GM12891 (cell line): ENCODE measurements at regions not wholly inside any gene's neighbourhood (a gene's known extent, or its start where the extent isn't known, plus 50 kb on each side); places are given as distances from the start of the nearest gene placed in this dataset.

Experiments used
- DNase-seq: peaks from one replicate; pipeline ENCODE4 v3.0.0; 2011; ENCODE audit warnings: low spot score; ENCODE audit not compliant: insufficient read length
- FAIRE-seq: peaks from 2 replicates; lab custom pipeline; 2011; peaks lifted over from hg19 to GRCh38; lab: Jason Lieb, UNC
- PAX5 ChIP-seq: IDR thresholded peaks from 2 replicates; pipeline ENCODE4 v1.6.1; 2011; ENCODE audit warnings: low read length, moderate library complexity, mild to moderate bottlenecking; ENCODE audit not compliant: insufficient read depth, severe bottlenecking
- POLR2A ChIP-seq: IDR thresholded peaks from 2 replicates; pipeline ENCODE4 v1.6.1; 2011; ENCODE audit warnings: low read depth, low read length, control low read depth
- POLR2AphosphoS5 ChIP-seq: IDR thresholded peaks from 2 replicates; pipeline ENCODE4 v1.6.1; 2011; ENCODE audit warnings: low read depth, low read length, control low read depth
- POU2F2 ChIP-seq: IDR thresholded peaks from 2 replicates; pipeline ENCODE4 v1.6.1; 2011; ENCODE audit warnings: low read depth, mild to moderate bottlenecking, control low read depth, low read length, moderate library complexity
- SPI1 ChIP-seq: IDR thresholded peaks from 2 replicates; pipeline ENCODE4 v1.6.1; 2011; ENCODE audit warnings: low read depth, low read length, control low read depth
- TAF1 ChIP-seq: IDR thresholded peaks from 2 replicates; pipeline ENCODE4 v1.6.1; 2011; ENCODE audit warnings: low read depth, low read length, control low read depth

DNA sequence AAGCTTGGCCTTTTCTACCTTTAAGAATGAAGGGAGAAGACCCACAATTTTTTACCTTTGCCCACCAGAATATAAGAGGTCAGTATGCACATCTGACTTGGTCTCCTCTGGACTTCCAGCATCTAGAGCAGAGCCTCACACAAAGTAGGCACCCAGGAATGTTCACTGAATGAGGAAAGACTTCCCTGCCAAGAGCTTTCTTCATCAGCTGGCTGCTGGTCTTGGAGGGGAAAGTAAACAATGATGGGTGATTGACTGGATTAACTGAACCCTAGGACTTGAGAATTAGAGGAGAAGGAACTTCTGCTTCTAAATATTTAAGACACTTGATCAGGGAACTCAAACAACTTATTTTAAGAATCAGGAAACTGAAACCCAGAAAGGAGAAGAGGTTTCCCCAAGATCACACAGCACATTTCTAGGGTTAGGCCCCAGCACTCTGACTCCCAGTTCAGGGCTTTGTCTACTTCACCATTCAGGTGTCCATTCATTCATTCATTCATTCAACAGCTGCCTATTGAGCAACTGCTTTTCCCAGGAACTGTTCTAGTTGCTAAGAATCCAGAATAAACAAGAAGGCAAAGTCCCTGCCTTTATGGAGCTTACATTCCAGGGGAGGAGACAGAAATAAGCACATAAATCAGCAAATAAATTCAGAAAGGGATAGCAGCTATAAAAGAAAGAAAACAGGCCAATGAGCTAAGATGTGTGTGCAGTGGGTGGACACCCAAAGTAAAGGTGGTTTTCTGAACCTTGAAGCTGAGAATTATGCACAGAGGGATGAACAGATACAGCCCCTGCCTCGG lies 216.9 kb upstream of the LRFN2 start:
- TF ChIP-seq POLR2AphosphoS5 (no peak), POU2F2 (no peak), POLR2A (no peak), SPI1 (peak; percentile 36; the same call in 1 of the 2 replicates), TAF1 (no peak), PAX5 (no peak)
- DNase-seq, result no peak
- no peak for FAIRE-seq

DNA sequence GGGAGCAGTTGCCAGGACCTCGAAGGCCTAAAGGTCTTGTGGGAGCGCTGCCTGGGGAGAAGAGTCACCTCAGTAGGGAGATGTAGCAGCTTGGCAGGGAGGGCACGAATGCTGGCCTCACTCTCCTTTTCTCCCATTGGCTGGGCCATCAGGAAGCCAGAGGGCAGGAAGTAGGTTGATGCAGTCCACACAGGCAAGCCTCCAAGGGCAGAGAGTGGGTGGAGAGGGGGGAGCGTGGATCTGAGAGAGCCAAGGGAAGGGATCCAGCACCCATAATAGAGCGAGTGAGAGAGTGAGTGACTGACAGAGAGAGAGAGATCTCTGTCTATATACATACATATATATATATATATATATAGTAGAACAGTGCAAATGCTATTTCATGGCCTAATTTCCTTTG lies 215.3 kb upstream of the LRFN2 start:
- no peak for DNase-seq
- FAIRE-seq, result no peak
- TF ChIP-seq POLR2AphosphoS5 (no peak), SPI1 (no peak), POU2F2 (no peak), PAX5 (no peak), TAF1 (no peak), POLR2A (no peak)

DNA sequence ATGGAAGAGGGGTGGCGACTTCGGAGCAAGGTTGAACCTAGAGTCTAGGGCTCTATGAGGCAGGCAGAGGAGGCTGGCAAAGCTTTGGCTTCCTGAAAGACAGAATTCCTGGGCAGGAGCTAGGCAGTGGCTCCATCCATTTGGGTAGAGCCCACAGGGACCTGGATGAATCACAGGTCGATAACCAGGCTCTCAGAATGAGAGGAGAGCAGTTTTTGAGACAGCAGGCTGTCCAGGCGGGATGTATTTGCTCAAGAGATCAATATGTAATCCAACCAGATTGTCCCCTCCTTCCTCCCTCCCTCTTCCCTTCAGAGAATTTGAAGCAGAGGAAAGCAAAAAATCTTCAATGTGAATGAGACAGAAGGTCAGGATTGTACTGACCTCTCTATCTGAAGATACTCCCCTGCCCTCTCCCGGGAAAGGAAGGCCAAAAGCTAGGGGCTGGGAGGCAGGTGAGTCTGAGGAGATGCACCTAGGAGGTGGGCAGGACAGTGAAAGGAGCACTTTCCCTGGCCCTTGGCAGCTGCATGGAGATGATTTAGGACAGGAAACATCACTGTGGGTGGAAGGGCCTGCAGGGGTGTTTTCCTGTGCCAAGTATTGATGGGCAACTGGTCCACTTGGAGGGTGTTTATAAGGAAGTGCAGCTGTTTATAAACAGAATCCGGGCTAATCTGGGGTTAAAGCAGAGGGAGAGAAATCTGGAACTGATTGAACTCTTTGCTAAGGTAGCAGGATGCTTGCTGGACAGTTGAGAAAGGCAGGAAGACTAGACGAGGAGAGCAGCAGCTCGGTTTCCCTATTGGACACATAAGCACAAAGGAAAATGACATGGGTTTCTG lies 212.4 kb upstream of the LRFN2 start:
- no peak for DNase-seq
- no peak for FAIRE-seq
- TF ChIP-seq TAF1 (no peak), SPI1 (no peak), POU2F2 (no peak), PAX5 (no peak), POLR2AphosphoS5 (no peak), POLR2A (no peak)

DNA sequence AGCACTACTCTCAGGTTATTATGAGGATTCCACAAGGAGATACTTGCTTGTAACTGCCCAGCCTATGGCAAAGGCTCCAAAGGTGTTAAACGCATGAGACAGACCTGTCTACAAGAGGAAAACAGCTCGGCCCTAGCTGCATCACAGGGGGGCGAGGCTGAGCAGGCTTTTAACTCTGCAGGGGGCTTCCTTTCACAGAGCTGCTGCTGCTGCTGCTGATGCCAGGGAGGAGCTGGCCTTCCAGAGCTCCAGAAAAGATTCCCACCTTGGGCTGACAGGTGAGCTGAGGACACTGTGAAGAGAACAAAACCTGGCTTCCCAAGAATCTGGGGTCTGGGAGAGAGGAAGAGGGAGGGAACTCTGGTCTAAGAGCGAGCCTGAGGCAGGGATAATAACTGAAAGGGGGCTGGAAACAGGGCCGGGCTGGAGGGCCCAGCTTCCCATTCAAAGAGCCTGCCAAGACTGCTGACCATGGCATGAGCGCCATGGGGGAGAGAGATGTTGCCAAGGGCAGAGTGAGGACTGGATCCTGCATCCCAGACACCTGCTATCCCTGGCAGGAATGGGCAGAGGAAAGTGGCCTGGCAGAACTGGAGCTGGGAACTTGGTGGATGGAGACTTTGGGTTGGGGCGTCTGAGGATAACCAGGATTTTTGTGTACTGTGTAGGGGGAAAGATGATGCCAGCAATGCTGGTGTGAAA lies 211.1 kb upstream of the LRFN2 start:
- FAIRE-seq, result no peak
- TF ChIP-seq TAF1 (no peak), POU2F2 (no peak), PAX5 (no peak), SPI1 (no peak), POLR2AphosphoS5 (no peak), POLR2A (no peak)
- no peak for DNase-seq

DNA sequence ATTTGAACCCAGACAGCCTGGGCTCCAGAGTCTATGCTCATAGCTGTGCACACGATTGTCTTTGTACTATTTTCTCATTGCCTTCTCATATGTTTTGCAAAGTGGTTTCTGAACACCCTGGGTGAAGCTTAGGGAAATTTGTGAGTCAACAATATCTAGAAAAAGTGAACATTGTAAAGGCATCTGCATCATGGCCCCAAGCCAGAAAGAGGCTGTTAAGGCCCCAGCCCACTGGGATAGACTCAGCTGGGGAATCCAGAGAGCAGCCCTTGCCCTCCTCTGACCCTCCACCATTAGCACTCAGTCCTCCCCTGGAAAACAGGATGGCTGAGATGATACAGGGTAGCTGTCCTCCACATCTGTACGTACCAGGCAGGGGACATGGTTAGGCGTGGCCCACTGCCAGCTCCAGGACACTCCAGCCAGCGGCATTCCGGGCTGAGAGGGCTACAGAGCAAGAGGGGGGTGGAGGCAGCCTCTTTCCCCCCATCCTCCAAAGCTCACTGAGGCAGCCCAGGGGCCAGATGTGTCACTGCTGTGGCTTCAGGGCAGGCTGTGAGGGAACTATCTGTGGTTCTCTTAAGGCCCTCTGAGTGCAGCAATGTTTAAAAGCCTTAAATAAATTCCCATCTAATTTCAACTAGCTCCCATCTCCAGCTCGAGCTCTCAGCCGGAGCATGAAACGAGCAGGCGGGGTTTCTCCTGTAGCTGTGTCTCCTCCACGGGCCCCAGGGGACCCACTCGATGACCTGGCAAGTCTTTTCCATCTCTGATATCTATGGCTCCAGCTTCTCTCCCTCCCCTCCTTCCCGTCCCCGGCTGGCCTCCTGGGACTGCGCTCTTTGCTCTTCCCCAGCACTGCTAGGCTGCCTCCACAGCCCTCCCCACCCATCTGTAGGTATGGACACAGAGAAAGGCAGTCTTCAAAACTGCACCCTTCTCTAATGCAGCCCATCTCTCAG lies 209.4 kb upstream of the LRFN2 start:
- DNase-seq (no peak), FAIRE-seq (no peak)
- no peak for TF ChIP-seq TAF1

DNA sequence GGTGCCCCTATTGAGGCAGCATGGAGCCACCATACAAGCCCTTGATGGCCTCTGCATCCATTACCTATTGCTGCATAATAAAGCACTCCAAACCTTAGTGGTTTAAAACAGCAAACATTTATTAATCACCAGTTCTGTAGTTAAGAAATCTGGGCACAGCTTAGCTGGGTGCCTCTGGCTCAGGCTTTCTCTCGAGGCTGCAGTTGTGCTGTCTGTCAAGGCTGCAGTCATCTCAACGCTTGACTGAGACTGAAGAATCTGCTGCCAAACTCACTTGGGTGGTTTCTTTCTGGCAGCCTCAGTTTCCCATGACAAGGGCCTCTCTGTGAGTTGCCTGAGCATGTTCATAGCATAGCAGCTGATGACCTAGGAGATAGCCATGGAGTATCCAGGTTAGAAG lies 207.4 kb upstream of the LRFN2 start:
- TF ChIP-seq POLR2A, result no peak
- no peak for TF ChIP-seq SPI1
- no peak for TF ChIP-seq POU2F2
- TF ChIP-seq PAX5, result no peak
- no peak for TF ChIP-seq POLR2AphosphoS5
- TF ChIP-seq TAF1, result no peak
- FAIRE-seq (no peak), DNase-seq (no peak)

DNA sequence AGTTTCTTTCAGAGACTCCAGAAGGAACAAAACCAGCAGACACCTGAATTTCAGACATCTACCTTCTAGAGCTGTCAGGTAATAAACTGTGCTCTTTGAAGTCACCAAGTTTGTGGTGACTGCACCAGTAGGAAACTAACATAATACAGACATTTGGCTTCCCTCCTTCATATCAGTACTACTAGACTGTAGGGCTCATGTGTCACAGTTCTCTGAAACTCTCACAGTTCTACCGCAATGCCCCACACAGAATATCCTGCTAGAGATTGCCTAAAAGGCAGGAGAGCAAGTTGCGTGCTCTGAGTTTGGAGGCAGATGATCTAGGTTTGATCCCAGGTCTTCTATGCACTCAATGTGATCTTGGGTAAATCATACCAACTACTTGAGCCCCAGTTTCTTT lies 205.0 kb upstream of the LRFN2 start:
- FAIRE-seq, result no peak
- TF ChIP-seq POLR2A, result no peak
- TF ChIP-seq SPI1, result no peak
- TF ChIP-seq TAF1, result no peak
- no peak for TF ChIP-seq PAX5
- no peak for TF ChIP-seq POLR2AphosphoS5
- TF ChIP-seq POU2F2, result no peak

DNA sequence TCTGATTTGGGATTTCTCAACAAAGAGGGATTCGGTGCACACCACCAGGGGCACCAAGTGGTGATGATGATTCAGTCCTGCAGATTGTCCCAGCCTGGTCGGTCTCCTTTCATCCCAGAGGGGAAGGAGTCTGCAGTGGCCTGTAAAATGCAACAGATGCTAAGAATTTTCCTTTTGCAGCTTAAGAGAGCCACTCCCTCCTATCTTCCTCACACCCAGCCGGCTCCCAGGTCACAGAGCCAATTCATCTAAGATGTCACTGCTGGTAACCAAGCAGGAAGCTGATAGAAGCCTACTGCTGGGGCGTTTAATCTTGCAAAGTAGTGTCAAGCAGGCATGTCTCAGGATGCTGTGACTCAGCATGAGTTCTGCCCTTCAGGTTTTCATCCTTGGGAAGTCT lies 203.8 kb upstream of the LRFN2 start:
- no peak for DNase-seq
- no peak for FAIRE-seq
- TF ChIP-seq PAX5 (no peak), POLR2A (no peak), POLR2AphosphoS5 (no peak), SPI1 (no peak), TAF1 (no peak), POU2F2 (no peak)

More for the DNA sequence above, 205.0 kb upstream of the LRFN2 start:
- no peak for DNase-seq
